Effector memory CD4-positive, alpha-beta T cell (primary cell): ENCODE measurements at regions not wholly inside any gene's neighbourhood (a gene's known extent, or its start where the extent isn't known, plus 50 kb on each side); places are given as distances from the start of the nearest gene placed in this dataset.

Experiments used
- DNase-seq, 3 donors: peaks; one replicate each; pipeline ENCODE4 v3.0.0-alpha.2; 2020
- H3K27ac ChIP-seq: 2 replicates; pipeline ENCODE4 v1.7.0; 2013; ENCODE audit warnings: mild to moderate bottlenecking, low read length, moderate library complexity; ENCODE audit not compliant: insufficient read depth, poor library complexity, severe bottlenecking
- H3K27me3 ChIP-seq: replicated peaks from 2 replicates; pipeline ENCODE4 v1.7.0; 2013; ENCODE audit warnings: mild to moderate bottlenecking, low read length; ENCODE audit not compliant: insufficient read depth, control insufficient read depth, poor library complexity, severe bottlenecking
- H3K36me3 ChIP-seq: 2 replicates; pipeline ENCODE4 v1.7.0; 2013; ENCODE audit warnings: mild to moderate bottlenecking, low read length, moderate library complexity; ENCODE audit not compliant: control insufficient read depth, insufficient read depth
- H3K4me1 ChIP-seq: 2 replicates; pipeline ENCODE4 v1.7.0; 2013; ENCODE audit warnings: low read length, mild to moderate bottlenecking; ENCODE audit not compliant: control insufficient read depth, insufficient read depth, poor library complexity, severe bottlenecking
- H3K4me3 ChIP-seq: 2 replicates; pipeline ENCODE4 v1.7.0; 2013; ENCODE audit warnings: low read length, low read depth, mild to moderate bottlenecking; ENCODE audit not compliant: insufficient read depth, poor library complexity, severe bottlenecking
- H3K9me3 ChIP-seq: 2 replicates; pipeline ENCODE4 v1.7.0; 2013; ENCODE audit warnings: mild to moderate bottlenecking, low read length, moderate library complexity; ENCODE audit not compliant: control insufficient read depth

GRCh38 chr9:20002011-20002410, 213.2 kb upstream of the SLC24A2 start:
- no peak for DNase-seq
- Histone ChIP-seq H3K27me3 (no peaks in the 10 kb centered on the region), H3K9me3 (no peaks in the 10 kb centered on the region), H3K27ac (no peak overlapping the region), H3K4me1 (peaks cover 3% of the 10 kb centered on the region), H3K36me3 (no peaks in the 10 kb centered on the region), H3K4me3 (no peak overlapping the region)

GRCh38 chr9:20001058-20001457, 212.2 kb upstream of the SLC24A2 start:
- Histone ChIP-seq H3K4me1 (peaks cover 3% of the 10 kb centered on the region), H3K9me3 (no peaks in the 10 kb centered on the region), H3K36me3 (no peaks in the 10 kb centered on the region), H3K27me3 (no peaks in the 10 kb centered on the region), H3K4me3 (no peak overlapping the region), H3K27ac (no peak overlapping the region)
- DNase-seq: no peak

GRCh38 chr9:19999491-20000057, 210.7 kb upstream of the SLC24A2 start:
- peaks cover 3% of the 10 kb centered on the region for H3K4me1 ChIP-seq
- H3K27me3 ChIP-seq: no peaks in the 10 kb centered on the region
- H3K36me3 ChIP-seq: no peaks in the 10 kb centered on the region
- no peaks in the 10 kb centered on the region for H3K9me3 ChIP-seq
- H3K4me3 ChIP-seq: no peak overlapping the region
- H3K27ac ChIP-seq: no peak overlapping the region
- DNase-seq: no peak

- Histone ChIP-seq H3K9me3 (no peaks in the 10 kb centered on the region), H3K4me1 (peaks cover 3% of the 10 kb centered on the region), H3K27ac (no peak overlapping the region), H3K36me3 (no peaks in the 10 kb centered on the region), H3K27me3 (no peaks in the 10 kb centered on the region), H3K4me3 (no peak overlapping the region)
- no peak for DNase-seq
Observed at GRCh38 chr9:19998823-19999455, 210.1 kb upstream of the SLC24A2 start.

- peaks cover 3% of the 10 kb centered on the region for H3K4me1 ChIP-seq
- H3K27me3 ChIP-seq: no peaks in the 10 kb centered on the region
- no peaks in the 10 kb centered on the region for H3K9me3 ChIP-seq
- DNase-seq: no peak
- H3K27ac ChIP-seq: no peak overlapping the region
- H3K4me3 ChIP-seq: no peak overlapping the region
- H3K36me3 ChIP-seq: no peaks in the 10 kb centered on the region
Observed at GRCh38 chr9:19998153-19998552, 209.3 kb upstream of the SLC24A2 start.

- Histone ChIP-seq H3K27ac (no peak overlapping the region), H3K27me3 (no peaks in the 10 kb centered on the region), H3K4me1 (peaks cover 3% of the 10 kb centered on the region), H3K4me3 (no peak overlapping the region), H3K9me3 (no peaks in the 10 kb centered on the region), H3K36me3 (no peaks in the 10 kb centered on the region)
- DNase-seq: no peak
Observed at GRCh38 chr9:19995619-19996018, 206.8 kb upstream of the SLC24A2 start.

- no peaks in the 10 kb centered on the region for H3K36me3 ChIP-seq
- DNase-seq: no peak
- no peaks in the 10 kb centered on the region for H3K9me3 ChIP-seq
- H3K4me1 ChIP-seq: peaks cover 3% of the 10 kb centered on the region
- no peak overlapping the region for H3K27ac ChIP-seq
- no peak overlapping the region for H3K4me3 ChIP-seq
- no peaks in the 10 kb centered on the region for H3K27me3 ChIP-seq
Observed at GRCh38 chr9:19994296-19994695, 205.5 kb upstream of the SLC24A2 start.

GRCh38 chr9:19992556-19992955, 203.7 kb upstream of the SLC24A2 start:
- Histone ChIP-seq H3K27me3 (no peaks in the 10 kb centered on the region), H3K27ac (no peak overlapping the region)
- no peak for DNase-seq

GRCh38 chr9:19989213-19989612, 200.4 kb upstream of the SLC24A2 start:
- Histone ChIP-seq H3K4me3 (no peak overlapping the region), H3K27ac (no peak overlapping the region), H3K9me3 (no peaks in the 10 kb centered on the region), H3K27me3 (no peaks in the 10 kb centered on the region), H3K36me3 (no peaks in the 10 kb centered on the region), H3K4me1 (no peaks in the 10 kb centered on the region)
- DNase-seq: no peak

More at GRCh38 chr9:19992556-19992955, 203.7 kb upstream of the SLC24A2 start:
- Histone ChIP-seq H3K4me1 (no peaks in the 10 kb centered on the region), H3K4me3 (no peak overlapping the region), H3K36me3 (no peaks in the 10 kb centered on the region), H3K9me3 (no peaks in the 10 kb centered on the region)

GRCh38 chr9:19988281-19988680, 199.4 kb upstream of the SLC24A2 start:
- no peak overlapping the region for H3K4me3 ChIP-seq
- no peak overlapping the region for H3K27ac ChIP-seq
- H3K4me1 ChIP-seq: no peaks in the 10 kb centered on the region

More at GRCh38 chr9:19988281-19988680, 199.4 kb upstream of the SLC24A2 start:
- DNase-seq: no peak
- no peaks in the 10 kb centered on the region for H3K36me3 ChIP-seq
- no peaks in the 10 kb centered on the region for H3K27me3 ChIP-seq
- no peaks in the 10 kb centered on the region for H3K9me3 ChIP-seq
